ENCODE measurements at regions not wholly inside any gene's neighbourhood (a gene's known extent, or its start where the extent isn't known, plus 50 kb on each side); places are given as distances from the start of the nearest gene placed in this dataset.

DNA sequence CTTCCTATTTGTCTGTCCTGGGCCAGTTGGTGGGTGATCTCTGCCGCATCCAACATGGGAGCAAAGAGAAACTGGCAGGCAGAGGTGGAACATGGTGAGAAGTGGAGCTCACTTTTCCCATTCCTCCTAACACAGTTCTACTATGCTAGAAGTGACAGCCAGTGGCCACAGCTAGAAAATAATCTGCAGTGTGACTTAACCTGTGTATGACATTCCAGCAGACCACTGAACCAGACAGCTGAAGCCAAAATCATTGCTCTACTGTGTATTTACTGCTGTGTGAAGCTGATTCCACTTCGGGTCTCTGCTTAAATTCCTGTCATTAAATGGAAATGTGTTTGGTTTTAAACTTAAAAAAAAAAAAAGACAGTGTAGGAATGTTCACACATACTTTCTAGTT lies 523.0 kb downstream of the MTRR start:
- H3K36me3 ChIP-seq (ENCODE audit: insufficient read depth, low read length) = no peaks in the 10 kb centered on the region
- H3K9me3 Mint-ChIP-seq = peaks cover 2% of the 10 kb centered on the region
- H3K4me1 Mint-ChIP-seq (ENCODE audit: low read depth) = no peaks in the 10 kb centered on the region
- no peak overlapping the region for H3K27ac ChIP-seq (ENCODE audit: low read depth in 1 of 2, low read length in 2 of 2)
- intact Hi-C loops (cut with DNase I, micrococcal nuclease) = no loop called here
- H3K4me1 ChIP-seq (ENCODE audit: insufficient read depth, low read length) = no peaks in the 10 kb centered on the region
- ATAC-seq (ENCODE audit: poor library complexity) (no peak), DNase-seq (no peak)
- no peak overlapping the region for H3K4me3 Mint-ChIP-seq
- H3K27me3 Mint-ChIP-seq = no peaks in the 10 kb centered on the region
- no peaks in the 10 kb centered on the region for H3K36me3 Mint-ChIP-seq (ENCODE audit: low read depth)
- CTCF ChIA-PET = no interaction called here
- no peaks in the 10 kb centered on the region for H3K27me3 ChIP-seq (ENCODE audit: control insufficient read depth in 1 of 2, insufficient read depth in 2 of 2, low read length in 2 of 2)
- no peak overlapping the region for H3K4me3 ChIP-seq (ENCODE audit: low read length)
- H3K27ac Mint-ChIP-seq = no peak overlapping the region
- POLR2A ChIA-PET = no interaction called here
- H3K9me3 ChIP-seq (ENCODE audit: control insufficient read depth in 1 of 2, insufficient read depth in 1 of 2, low read length in 2 of 2) = no peaks in the 10 kb centered on the region
- TF ChIP-seq, protein P1, sequence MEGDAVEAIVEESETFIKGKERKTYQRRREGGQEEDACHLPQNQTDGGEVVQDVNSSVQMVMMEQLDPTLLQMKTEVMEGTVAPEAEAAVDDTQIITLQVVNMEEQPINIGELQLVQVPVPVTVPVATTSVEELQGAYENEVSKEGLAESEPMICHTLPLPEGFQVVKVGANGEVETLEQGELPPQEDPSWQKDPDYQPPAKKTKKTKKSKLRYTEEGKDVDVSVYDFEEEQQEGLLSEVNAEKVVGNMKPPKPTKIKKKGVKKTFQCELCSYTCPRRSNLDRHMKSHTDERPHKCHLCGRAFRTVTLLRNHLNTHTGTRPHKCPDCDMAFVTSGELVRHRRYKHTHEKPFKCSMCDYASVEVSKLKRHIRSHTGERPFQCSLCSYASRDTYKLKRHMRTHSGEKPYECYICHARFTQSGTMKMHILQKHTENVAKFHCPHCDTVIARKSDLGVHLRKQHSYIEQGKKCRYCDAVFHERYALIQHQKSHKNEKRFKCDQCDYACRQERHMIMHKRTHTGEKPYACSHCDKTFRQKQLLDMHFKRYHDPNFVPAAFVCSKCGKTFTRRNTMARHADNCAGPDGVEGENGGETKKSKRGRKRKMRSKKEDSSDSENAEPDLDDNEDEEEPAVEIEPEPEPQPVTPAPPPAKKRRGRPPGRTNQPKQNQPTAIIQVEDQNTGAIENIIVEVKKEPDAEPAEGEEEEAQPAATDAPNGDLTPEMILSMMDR (IDR thresholded peaks at IDR 0.05) = no peak

DNA sequence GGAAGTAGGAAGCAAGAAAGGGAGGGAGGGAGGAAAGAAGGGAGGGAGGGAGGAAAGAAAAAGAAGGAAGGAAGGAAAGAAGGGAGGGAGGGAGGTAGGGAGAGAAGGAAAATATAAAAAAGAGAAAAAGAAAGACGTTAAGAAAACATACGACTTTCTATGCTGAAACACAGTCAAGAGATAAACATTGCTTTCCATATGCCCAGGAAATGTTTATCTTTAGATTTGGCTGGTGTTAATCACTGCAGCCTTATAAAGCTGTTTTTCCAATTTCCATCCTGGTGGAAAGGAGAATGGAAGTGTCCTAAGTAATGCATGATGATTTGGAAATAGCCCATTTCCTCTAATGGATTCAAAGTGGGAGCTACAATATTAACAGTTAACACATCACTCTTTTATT lies 524.3 kb downstream of the MTRR start:
- no peaks in the 10 kb centered on the region for H3K4me1 Mint-ChIP-seq (ENCODE audit: low read depth)
- Histone ChIP-seq H3K9me3 (ENCODE audit: control insufficient read depth in 1 of 2, insufficient read depth in 1 of 2, low read length in 2 of 2) (no peaks in the 10 kb centered on the region), H3K36me3 (ENCODE audit: insufficient read depth, low read length) (no peaks in the 10 kb centered on the region), H3K27me3 (ENCODE audit: control insufficient read depth in 1 of 2, insufficient read depth in 2 of 2, low read length in 2 of 2) (no peaks in the 10 kb centered on the region), H3K27ac (ENCODE audit: low read depth in 1 of 2, low read length in 2 of 2) (no peak overlapping the region), H3K4me3 (ENCODE audit: low read length) (no peak overlapping the region), H3K4me1 (ENCODE audit: insufficient read depth, low read length) (no peaks in the 10 kb centered on the region)
- DNase-seq = no peak
- ChIA-PET POLR2A (no interaction called here), CTCF (no interaction called here)
- TF ChIP-seq, protein P1 (IDR thresholded peaks at IDR 0.05) = no peak
- intact Hi-C loops (cut with DNase I, micrococcal nuclease) = no loop called here
- no peak for ATAC-seq (ENCODE audit: poor library complexity)
- peaks cover 2% of the 10 kb centered on the region for H3K9me3 Mint-ChIP-seq
- H3K4me3 Mint-ChIP-seq = no peak overlapping the region
- H3K27me3 Mint-ChIP-seq = no peaks in the 10 kb centered on the region
- H3K27ac Mint-ChIP-seq = no peak overlapping the region
- H3K36me3 Mint-ChIP-seq (ENCODE audit: low read depth) = no peaks in the 10 kb centered on the region

DNA sequence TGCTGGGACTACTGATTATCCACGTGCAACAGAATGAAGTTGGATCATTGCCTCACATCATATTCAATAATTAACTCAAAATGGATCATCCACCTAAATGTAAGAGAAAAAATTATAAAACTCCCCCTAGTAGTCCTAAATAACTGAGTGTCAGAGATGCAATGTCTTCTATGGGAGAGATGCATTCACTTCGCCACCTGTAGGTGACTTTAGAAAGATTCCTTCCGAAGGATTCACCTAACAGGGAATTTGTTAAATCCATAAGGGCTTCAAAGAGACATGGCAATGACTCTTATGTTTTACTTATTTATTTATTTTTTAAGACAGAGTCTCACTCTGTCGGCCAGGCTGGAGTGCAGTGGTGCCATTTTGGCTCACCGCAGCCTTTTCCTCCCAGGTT lies 526.0 kb downstream of the MTRR start:
- intact Hi-C loops (cut with DNase I, micrococcal nuclease) = no loop called here
- no peaks in the 10 kb centered on the region for H3K36me3 ChIP-seq (ENCODE audit: insufficient read depth, low read length)
- TF ChIP-seq, protein P1 (IDR thresholded peaks at IDR 0.05) = no peak
- ChIA-PET POLR2A (no interaction called here), CTCF (no interaction called here)
- ATAC-seq (ENCODE audit: poor library complexity) (no peak), DNase-seq (no peak)
- no peaks in the 10 kb centered on the region for H3K9me3 Mint-ChIP-seq
- no peak overlapping the region for H3K4me3 Mint-ChIP-seq
- H3K27me3 ChIP-seq (ENCODE audit: control insufficient read depth in 1 of 2, insufficient read depth in 2 of 2, low read length in 2 of 2) = no peaks in the 10 kb centered on the region
- H3K4me3 ChIP-seq (ENCODE audit: low read length) = no peak overlapping the region
- no peaks in the 10 kb centered on the region for H3K27me3 Mint-ChIP-seq
- H3K27ac Mint-ChIP-seq = no peak overlapping the region
- H3K4me1 ChIP-seq (ENCODE audit: insufficient read depth, low read length) = no peaks in the 10 kb centered on the region
- H3K27ac ChIP-seq (ENCODE audit: low read depth in 1 of 2, low read length in 2 of 2) = no peak overlapping the region
- H3K9me3 ChIP-seq (ENCODE audit: control insufficient read depth in 1 of 2, insufficient read depth in 1 of 2, low read length in 2 of 2) = peaks cover 0 to 3% of the 10 kb centered on the region in 2 experiments
- H3K36me3 Mint-ChIP-seq (ENCODE audit: low read depth) = no peaks in the 10 kb centered on the region
- no peaks in the 10 kb centered on the region for H3K4me1 Mint-ChIP-seq (ENCODE audit: low read depth)
